Naive thymus-derived CD4-positive, alpha-beta T cell (primary cell): ENCODE measurements at regions not wholly inside any gene's neighbourhood (a gene's known extent, or its start where the extent isn't known, plus 50 kb on each side); places are given as distances from the start of the nearest gene placed in this dataset.

Source experiments
- ATAC-seq: fragments of 150-1000 bp; cut with Tn5 transposase; 2 replicates; pipeline ENCODE4 v1.10.0; 2021; ENCODE audit warnings: mild to moderate bottlenecking, moderate library complexity
- CTCF ChIA-PET: fragments of 350-600 bp; sonication (Branson Sonifier 250); formaldehyde crosslinking; loops from one replicate; lab custom pipeline; 2021; ENCODE audit warnings: antibody characterized with exemption; lab: Charles Lee
- POLR2A ChIA-PET: fragments of 350-600 bp; sonication (Branson Sonifier 250); formaldehyde crosslinking; loops from one replicate; lab custom pipeline; 2021; ENCODE audit warnings: antibody characterized with exemption, inconsistent platforms; lab: Charles Lee
- DNase-seq, 9 donors: peaks; one replicate each; pipeline versions ENCODE4 v3.0.0 to v3.0.0-alpha.2; 2020 to 2022; ENCODE audit warnings: mixed read lengths in 1 of 9
- H3K27ac ChIP-seq: one replicate; pipeline ENCODE4 v1.7.0; 2013; ENCODE audit warnings: mild to moderate bottlenecking, low read depth, low read length, moderate library complexity
- H3K27me3 ChIP-seq, 2 donors: one replicate each; pipeline ENCODE4 v1.7.0; 2013; ENCODE audit warnings: low read length in 2 of 2, mild to moderate bottlenecking in 2 of 2, moderate library complexity in 2 of 2; ENCODE audit not compliant: control insufficient read depth in 2 of 2, insufficient read depth in 2 of 2
- H3K36me3 ChIP-seq, 3 experiments: 1 replicate in 2 of 3; 2 replicates in 1 of 3; pipeline ENCODE4 v1.7.0; 2013; ENCODE audit warnings: low read length in 3 of 3, mild to moderate bottlenecking in 3 of 3, moderate library complexity in 1 of 3; ENCODE audit not compliant: insufficient read depth in 3 of 3, control insufficient read depth in 2 of 3
- H3K4me1 ChIP-seq, 2 donors: one replicate each; pipeline ENCODE4 v1.7.0; 2013; ENCODE audit warnings: low read length in 2 of 2, mild to moderate bottlenecking in 2 of 2, moderate library complexity in 1 of 2; ENCODE audit not compliant: control insufficient read depth in 2 of 2, insufficient read depth in 2 of 2
- H3K4me3 ChIP-seq: 2 replicates; pipeline ENCODE4 v1.7.0; 2013; ENCODE audit warnings: mild to moderate bottlenecking, low read length
- H3K9me3 ChIP-seq, 3 experiments: 1 replicate in 2 of 3; 2 replicates in 1 of 3; pipeline ENCODE4 v1.7.0; 2013; ENCODE audit warnings: low read length in 3 of 3; ENCODE audit not compliant: control insufficient read depth in 2 of 3
- H3K27ac Mint-ChIP-seq, 9 donors: one replicate each; pipeline ENCODE4 v1.8.0; 2020 to 2022; ENCODE audit warnings: mixed read lengths in 9 of 9, mild to moderate bottlenecking in 8 of 9, moderate library complexity in 5 of 9, inconsistent platforms in 2 of 9
- H3K27me3 Mint-ChIP-seq, 5 donors: one replicate each; pipeline ENCODE4 v1.8.0; 2021 to 2022; ENCODE audit warnings: mixed read lengths in 5 of 5, mild to moderate bottlenecking in 1 of 5
- H3K36me3 Mint-ChIP-seq, 5 donors: one replicate each; pipeline ENCODE4 v1.8.0; 2020 to 2022; ENCODE audit warnings: mixed read lengths in 5 of 5, mild to moderate bottlenecking in 3 of 5, inconsistent platforms in 1 of 5
- H3K4me1 Mint-ChIP-seq, 7 donors: one replicate each; pipeline ENCODE4 v1.8.0; 2020 to 2022; ENCODE audit warnings: mixed read lengths in 7 of 7, mild to moderate bottlenecking in 3 of 7, inconsistent platforms in 1 of 7
- H3K4me3 Mint-ChIP-seq, 10 donors: one replicate each; pipeline ENCODE4 v1.8.0; 2020 to 2022; ENCODE audit warnings: mild to moderate bottlenecking in 10 of 10, mixed read lengths in 10 of 10, moderate library complexity in 6 of 10, inconsistent platforms in 2 of 10
- H3K9me3 Mint-ChIP-seq, 11 donors: one replicate each; pipeline ENCODE4 v1.8.0; 2020 to 2022; ENCODE audit warnings: mixed read lengths in 11 of 11, mild to moderate bottlenecking in 4 of 11, inconsistent platforms in 1 of 11, moderate library complexity in 1 of 11
- intact Hi-C, 2 donors: fragments of 100-400 bp; cut with micrococcal nuclease; formaldehyde crosslinking; loops; one replicate each; pipeline ENCODE4 v1.15.1; 2023

DNA sequence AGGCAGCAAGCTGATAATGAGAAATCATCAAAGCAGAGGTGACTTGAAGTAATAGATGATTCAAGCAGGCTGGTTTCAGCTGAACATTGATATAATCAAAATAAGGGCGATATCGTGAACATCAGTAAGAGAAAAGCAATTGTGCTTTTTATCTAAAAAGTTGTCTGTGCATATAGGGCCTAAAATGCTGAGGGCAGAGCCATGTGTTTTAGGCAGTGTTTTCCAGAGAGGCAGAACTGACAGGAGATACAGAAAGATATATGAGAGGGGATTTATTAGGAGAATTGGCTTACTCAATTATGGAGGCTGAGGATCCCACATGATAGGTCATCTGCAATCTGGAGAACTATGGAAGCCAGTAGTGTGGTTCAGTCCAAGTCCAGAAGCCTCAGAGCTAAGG is 136.5 kb upstream of the NPY2R start:
- peaks cover 0 to 5% (median 2%) of the 10 kb centered on the region in 11 donors for H3K9me3 Mint-ChIP-seq
- ChIA-PET POLR2A (no interaction called here), CTCF (no interaction called here)
- no peak for DNase-seq
- intact Hi-C loops, result no loop called here
- H3K4me1 ChIP-seq, result no peaks in the 10 kb centered on the region
- H3K9me3 ChIP-seq, result no peaks in the 10 kb centered on the region
- no peaks in the 10 kb centered on the region for H3K36me3 ChIP-seq
- no peak overlapping the region for H3K4me3 Mint-ChIP-seq
- no peak overlapping the region for H3K4me3 ChIP-seq
- H3K27me3 ChIP-seq, result no peaks in the 10 kb centered on the region
- H3K36me3 Mint-ChIP-seq, result no peaks in the 10 kb centered on the region
- H3K27ac ChIP-seq, result no peak overlapping the region
- H3K4me1 Mint-ChIP-seq, result no peaks in the 10 kb centered on the region
- H3K27ac Mint-ChIP-seq, result no peak overlapping the region
- peaks cover 0 to 5% (median 0%) of the 10 kb centered on the region in 5 donors for H3K27me3 Mint-ChIP-seq
- ATAC-seq, result no peak

DNA sequence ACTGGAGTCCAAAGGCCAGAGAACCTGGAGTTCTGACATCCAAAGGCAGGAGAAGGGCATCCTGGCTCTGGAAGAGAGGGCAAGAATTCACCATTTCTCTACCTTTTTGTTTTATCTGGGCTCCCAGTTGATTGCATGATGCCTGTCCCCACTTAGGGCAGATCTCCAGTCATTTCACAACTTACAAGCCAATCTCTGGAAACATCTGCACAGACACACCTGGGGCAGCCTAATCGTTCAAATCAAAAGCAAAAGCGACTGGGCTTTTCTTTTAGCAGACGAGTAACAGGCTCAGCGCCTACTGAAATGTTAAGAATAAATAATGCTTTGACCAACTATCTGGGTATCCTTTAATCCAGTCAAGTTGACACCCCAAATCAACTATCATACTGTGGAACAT is 136.0 kb upstream of the NPY2R start:
- intact Hi-C loops, result no loop called here
- no peaks in the 10 kb centered on the region for H3K36me3 Mint-ChIP-seq
- H3K4me1 Mint-ChIP-seq, result no peaks in the 10 kb centered on the region
- DNase-seq, result no peak
- Histone ChIP-seq H3K36me3 (no peaks in the 10 kb centered on the region), H3K27me3 (no peaks in the 10 kb centered on the region), H3K4me3 (no peak overlapping the region), H3K9me3 (no peaks in the 10 kb centered on the region), H3K27ac (no peak overlapping the region), H3K4me1 (no peaks in the 10 kb centered on the region)
- ATAC-seq, result no peak
- ChIA-PET POLR2A (no interaction called here), CTCF (no interaction called here)
- peaks cover 0 to 5% (median 0%) of the 10 kb centered on the region in 5 donors for H3K27me3 Mint-ChIP-seq
- H3K27ac Mint-ChIP-seq, result no peak overlapping the region
- H3K4me3 Mint-ChIP-seq, result no peak overlapping the region
- H3K9me3 Mint-ChIP-seq, result peaks cover 0 to 5% (median 0%) of the 10 kb centered on the region in 11 donors

DNA sequence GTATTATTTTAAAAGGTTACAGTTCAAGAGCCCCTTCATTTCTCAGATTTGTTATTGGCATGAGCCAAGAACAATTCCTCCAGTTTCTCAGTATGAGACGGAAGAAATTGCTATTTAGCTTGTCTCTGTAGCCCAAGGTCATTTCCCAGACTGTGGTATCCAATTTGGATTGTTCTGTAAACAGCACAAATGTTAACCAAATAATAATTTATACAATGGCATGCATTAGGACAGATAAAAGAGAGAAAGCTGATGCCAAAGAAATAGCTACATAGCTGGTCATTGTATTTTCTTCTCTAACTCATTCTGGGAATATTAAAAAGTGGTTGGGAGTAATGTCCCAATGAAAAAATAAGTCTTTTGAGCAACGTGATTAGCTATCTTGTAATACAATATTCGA is 134.6 kb upstream of the NPY2R start:
- Histone ChIP-seq H3K4me1 (no peaks in the 10 kb centered on the region), H3K4me3 (no peak overlapping the region), H3K9me3 (no peaks in the 10 kb centered on the region), H3K36me3 (no peaks in the 10 kb centered on the region), H3K27ac (no peak overlapping the region), H3K27me3 (no peaks in the 10 kb centered on the region)
- DNase-seq (no peak), ATAC-seq (no peak)
- POLR2A ChIA-PET, result no interaction called here
- CTCF ChIA-PET, result no interaction called here
- no peak overlapping the region for H3K27ac Mint-ChIP-seq
- intact Hi-C loops, result no loop called here
- H3K36me3 Mint-ChIP-seq, result no peaks in the 10 kb centered on the region
- no peak overlapping the region for H3K4me3 Mint-ChIP-seq
- no peaks in the 10 kb centered on the region for H3K4me1 Mint-ChIP-seq
- peaks cover 0 to 5% (median under 1%) of the 10 kb centered on the region in 11 donors for H3K9me3 Mint-ChIP-seq
- H3K27me3 Mint-ChIP-seq, result peaks cover 0 to 5% (median 0%) of the 10 kb centered on the region in 5 donors

- H3K9me3 Mint-ChIP-seq, result peaks cover 0 to 4% (median 0%) of the 10 kb centered on the region in 11 donors
- H3K4me1 Mint-ChIP-seq, result no peaks in the 10 kb centered on the region
- POLR2A ChIA-PET, result no interaction called here
These were observed 132.1 kb upstream of the NPY2R start for GRCh38 chr4:155076256-155076785.

DNA sequence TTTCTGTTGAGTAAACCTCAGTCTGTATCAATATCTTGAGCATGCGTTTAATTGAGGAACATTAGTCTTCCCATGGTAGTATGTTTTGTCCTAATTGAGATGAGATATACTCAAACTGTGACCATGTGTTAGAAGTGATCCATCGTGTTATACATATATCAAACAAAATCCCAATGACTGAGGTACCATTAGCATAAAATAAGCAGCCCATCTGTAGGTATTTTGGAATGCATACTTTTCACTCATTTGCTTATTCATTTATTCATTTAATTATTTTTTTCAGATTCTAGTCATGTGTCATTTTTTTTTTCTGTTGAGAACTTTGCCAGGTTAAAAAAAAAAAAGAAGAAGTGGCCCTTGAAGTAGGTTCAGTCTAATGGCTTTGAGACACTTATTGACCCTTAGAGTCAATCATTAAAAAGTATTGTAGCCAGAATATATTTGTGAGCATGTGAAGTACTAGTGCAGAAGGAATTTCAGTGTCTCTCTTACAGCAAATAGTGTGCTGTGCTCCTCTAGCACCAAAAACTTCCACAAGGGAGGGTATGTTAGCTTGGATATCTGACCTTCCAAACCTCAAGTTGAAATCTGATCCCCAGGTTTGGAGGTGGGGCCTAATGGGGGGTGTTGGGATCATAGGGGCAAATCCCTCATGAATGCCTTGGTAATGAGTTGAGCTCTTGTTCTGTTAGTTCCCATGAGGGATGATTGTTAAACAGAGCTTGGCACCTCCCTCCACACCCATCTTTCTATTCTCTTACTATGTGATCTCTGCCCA is 130.8 kb upstream of the NPY2R start:
- ATAC-seq, result no peak
- ChIA-PET POLR2A (no interaction called here), CTCF (no interaction called here)
- Mint-ChIP-seq H3K27me3 (peaks cover 0 to 4% (median 0%) of the 10 kb centered on the region in 5 donors), H3K4me1 (no peaks in the 10 kb centered on the region), H3K36me3 (no peaks in the 10 kb centered on the region), H3K4me3 (no peak overlapping the region), H3K9me3 (peaks cover 0 to 4% (median 0%) of the 10 kb centered on the region in 11 donors), H3K27ac (no peak overlapping the region)
- DNase-seq, result no peak
- H3K27ac ChIP-seq, result no peak overlapping the region
- H3K27me3 ChIP-seq, result no peaks in the 10 kb centered on the region
- no peak overlapping the region for H3K4me3 ChIP-seq
- no peaks in the 10 kb centered on the region for H3K4me1 ChIP-seq
- intact Hi-C loops, result no loop called here
- no peaks in the 10 kb centered on the region for H3K36me3 ChIP-seq
- H3K9me3 ChIP-seq, result no peaks in the 10 kb centered on the region

More at GRCh38 chr4:155076256-155076785, 132.1 kb upstream of the NPY2R start:
- Mint-ChIP-seq H3K36me3 (no peaks in the 10 kb centered on the region), H3K4me3 (no peak overlapping the region), H3K27ac (no peak overlapping the region), H3K27me3 (peaks cover 0 to 5% (median 3%) of the 10 kb centered on the region in 5 donors)
- Histone ChIP-seq H3K9me3 (no peaks in the 10 kb centered on the region), H3K36me3 (no peaks in the 10 kb centered on the region), H3K4me3 (no peak overlapping the region), H3K27me3 (no peaks in the 10 kb centered on the region), H3K27ac (no peak overlapping the region), H3K4me1 (no peaks in the 10 kb centered on the region)
- no peak for ATAC-seq
- intact Hi-C loops, result no loop called here
- CTCF ChIA-PET, result no interaction called here
- no peak for DNase-seq

GRCh38 chr4:155079871-155080270 is 128.6 kb upstream of the NPY2R start:
- Mint-ChIP-seq H3K27me3 (peaks cover 0 to 4% (median 0%) of the 10 kb centered on the region in 5 donors), H3K4me1 (no peaks in the 10 kb centered on the region), H3K9me3 (peaks cover 0 to 4% (median 0%) of the 10 kb centered on the region in 11 donors), H3K4me3 (no peak overlapping the region), H3K36me3 (no peaks in the 10 kb centered on the region), H3K27ac (no peak overlapping the region)
- ATAC-seq (no peak), DNase-seq (no peak)
- H3K27me3 ChIP-seq, result no peaks in the 10 kb centered on the region
- POLR2A ChIA-PET, result no interaction called here
- H3K4me3 ChIP-seq, result no peak overlapping the region
- H3K4me1 ChIP-seq, result no peaks in the 10 kb centered on the region
- no peaks in the 10 kb centered on the region for H3K9me3 ChIP-seq
- CTCF ChIA-PET, result no interaction called here
- no peak overlapping the region for H3K27ac ChIP-seq
- no peaks in the 10 kb centered on the region for H3K36me3 ChIP-seq
- intact Hi-C loops, result no loop called here

DNA sequence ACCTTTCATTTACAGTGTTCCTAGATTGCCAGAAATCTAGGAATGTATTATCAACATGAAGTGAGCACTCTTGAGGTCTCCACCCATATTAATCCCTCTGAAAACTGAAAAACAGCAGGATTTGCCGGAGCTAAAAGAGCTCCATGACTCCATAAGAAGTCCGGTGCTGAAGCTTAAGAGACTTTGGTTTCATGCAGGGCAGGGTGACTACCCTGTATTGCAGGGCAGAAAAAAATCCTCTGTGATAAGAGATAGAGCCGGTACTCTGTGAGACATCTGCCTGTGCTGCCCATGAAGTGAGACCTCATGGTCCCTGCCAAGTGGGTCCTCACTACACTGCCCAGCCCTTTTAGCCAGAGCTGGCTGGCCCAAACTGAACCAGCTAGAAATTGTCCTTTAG is 127.2 kb upstream of the NPY2R start:
- Histone ChIP-seq H3K9me3 (no peaks in the 10 kb centered on the region), H3K27ac (no peak overlapping the region), H3K36me3 (no peaks in the 10 kb centered on the region), H3K4me3 (no peak overlapping the region), H3K27me3 (no peaks in the 10 kb centered on the region), H3K4me1 (no peaks in the 10 kb centered on the region)
- DNase-seq (no peak), ATAC-seq (no peak)
- Mint-ChIP-seq H3K4me3 (no peak overlapping the region), H3K27me3 (peaks cover 0 to 4% (median 0%) of the 10 kb centered on the region in 5 donors), H3K27ac (no peak overlapping the region), H3K4me1 (no peaks in the 10 kb centered on the region), H3K9me3 (peaks cover 0 to 4% (median 0%) of the 10 kb centered on the region in 11 donors), H3K36me3 (no peaks in the 10 kb centered on the region)
- ChIA-PET POLR2A (no interaction called here), CTCF (no interaction called here)
- intact Hi-C loops, result no loop called here
